Nephron (organoid): ENCODE measurements at regions not wholly inside any gene's neighbourhood (a gene's known extent, or its start where the extent isn't known, plus 50 kb on each side); places are given as distances from the start of the nearest gene placed in this dataset.
"Not testable (repeated sequence)": the region's sequence is repeated elsewhere in the genome, so short reads cannot be mapped to it uniquely, and the experiment has no call there.

Experiments used
- H3K27ac Mint-ChIP-seq, 3 experiments: 2 replicates each; pipeline ENCODE4 v1.8.0; 2020; ENCODE audit warnings: mixed read lengths in 3 of 3, mild to moderate bottlenecking in 2 of 3, moderate library complexity in 1 of 3
- H3K27me3 Mint-ChIP-seq: 2 replicates; pipeline ENCODE4 v1.8.0; 2021; ENCODE audit warnings: low read depth, mild to moderate bottlenecking, moderate library complexity, mixed read lengths
- H3K36me3 Mint-ChIP-seq: 2 replicates; pipeline ENCODE4 v1.8.0; 2020; ENCODE audit warnings: low read depth, mixed read lengths
- H3K4me1 Mint-ChIP-seq: 2 replicates; pipeline ENCODE4 v1.8.0; 2020; ENCODE audit warnings: mixed read lengths
- H3K4me3 Mint-ChIP-seq, 3 experiments: 2 replicates each; pipeline ENCODE4 v1.8.0; 2020; ENCODE audit warnings: mild to moderate bottlenecking in 3 of 3, mixed read lengths in 3 of 3, moderate library complexity in 2 of 3
- H3K9me3 Mint-ChIP-seq: 2 replicates; pipeline ENCODE4 v1.8.0; 2020; ENCODE audit warnings: mixed read lengths
- TF ChIP-seq, protein P1 (sequence below), 3 experiments: fragments of 200-600 bp; sonication (generic); IDR thresholded peaks; one replicate each; pipeline ENCODE4 v1.5.0; 2021; ENCODE audit warnings: antibody characterized with exemption in 3 of 3; ENCODE audit not compliant: unreplicated experiment in 3 of 3

DNA sequence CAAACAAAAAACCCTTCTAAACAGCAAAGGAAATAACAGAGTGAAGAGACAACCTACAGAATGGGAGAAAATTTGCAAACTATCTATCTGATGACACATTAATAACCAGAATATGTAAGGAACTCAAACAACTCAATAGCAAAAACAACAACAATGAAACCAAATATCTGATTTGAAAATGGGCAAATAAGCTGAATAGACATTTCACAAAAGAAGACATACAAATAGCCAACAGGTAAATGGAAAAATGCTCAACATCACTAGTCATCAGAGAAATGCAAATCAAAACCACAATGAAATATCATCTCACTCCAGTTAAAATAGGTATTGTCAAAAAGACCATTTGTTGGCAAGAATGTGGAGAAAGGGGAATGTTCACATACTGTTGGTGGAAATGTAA lies 57.6 kb upstream of the RC3H1 start:
- Mint-ChIP-seq H3K36me3 (no peaks in the 10 kb centered on the region), H3K27ac (no peak overlapping the region), H3K27me3 (peaks cover 10% of the 10 kb centered on the region), H3K4me1 (no peaks in the 10 kb centered on the region), H3K9me3 (peaks cover 3% of the 10 kb centered on the region), H3K4me3 (no peak overlapping the region)
- TF ChIP-seq, protein P1, sequence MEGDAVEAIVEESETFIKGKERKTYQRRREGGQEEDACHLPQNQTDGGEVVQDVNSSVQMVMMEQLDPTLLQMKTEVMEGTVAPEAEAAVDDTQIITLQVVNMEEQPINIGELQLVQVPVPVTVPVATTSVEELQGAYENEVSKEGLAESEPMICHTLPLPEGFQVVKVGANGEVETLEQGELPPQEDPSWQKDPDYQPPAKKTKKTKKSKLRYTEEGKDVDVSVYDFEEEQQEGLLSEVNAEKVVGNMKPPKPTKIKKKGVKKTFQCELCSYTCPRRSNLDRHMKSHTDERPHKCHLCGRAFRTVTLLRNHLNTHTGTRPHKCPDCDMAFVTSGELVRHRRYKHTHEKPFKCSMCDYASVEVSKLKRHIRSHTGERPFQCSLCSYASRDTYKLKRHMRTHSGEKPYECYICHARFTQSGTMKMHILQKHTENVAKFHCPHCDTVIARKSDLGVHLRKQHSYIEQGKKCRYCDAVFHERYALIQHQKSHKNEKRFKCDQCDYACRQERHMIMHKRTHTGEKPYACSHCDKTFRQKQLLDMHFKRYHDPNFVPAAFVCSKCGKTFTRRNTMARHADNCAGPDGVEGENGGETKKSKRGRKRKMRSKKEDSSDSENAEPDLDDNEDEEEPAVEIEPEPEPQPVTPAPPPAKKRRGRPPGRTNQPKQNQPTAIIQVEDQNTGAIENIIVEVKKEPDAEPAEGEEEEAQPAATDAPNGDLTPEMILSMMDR (IDR thresholded peaks at IDR 0.05; ENCODE audit: unreplicated experiment in 3 of 3), result no peak

DNA sequence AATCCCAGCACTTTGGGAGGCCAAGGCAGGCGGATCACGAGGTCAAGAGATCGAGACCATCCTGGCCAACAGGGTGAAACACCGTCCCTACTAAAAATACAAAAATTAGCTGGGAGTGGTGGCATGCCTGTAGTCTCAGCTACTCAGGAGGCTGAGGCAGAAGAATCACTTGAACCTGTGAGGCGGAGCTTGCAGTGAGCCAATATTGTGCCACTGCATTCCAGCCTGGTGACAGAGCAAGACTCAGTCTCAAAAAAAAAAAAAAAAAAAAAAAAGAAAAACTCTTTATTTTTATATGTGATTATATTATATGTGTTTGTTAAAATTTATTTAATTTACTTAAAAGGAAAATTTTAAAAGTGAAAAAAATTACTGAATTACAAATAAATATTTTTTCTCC lies 56.8 kb upstream of the RC3H1 start:
- H3K27me3 Mint-ChIP-seq, H3K27ac Mint-ChIP-seq, H3K9me3 Mint-ChIP-seq, H3K4me1 Mint-ChIP-seq, H3K36me3 Mint-ChIP-seq, H3K4me3 Mint-ChIP-seq: not testable (repeated sequence)

DNA sequence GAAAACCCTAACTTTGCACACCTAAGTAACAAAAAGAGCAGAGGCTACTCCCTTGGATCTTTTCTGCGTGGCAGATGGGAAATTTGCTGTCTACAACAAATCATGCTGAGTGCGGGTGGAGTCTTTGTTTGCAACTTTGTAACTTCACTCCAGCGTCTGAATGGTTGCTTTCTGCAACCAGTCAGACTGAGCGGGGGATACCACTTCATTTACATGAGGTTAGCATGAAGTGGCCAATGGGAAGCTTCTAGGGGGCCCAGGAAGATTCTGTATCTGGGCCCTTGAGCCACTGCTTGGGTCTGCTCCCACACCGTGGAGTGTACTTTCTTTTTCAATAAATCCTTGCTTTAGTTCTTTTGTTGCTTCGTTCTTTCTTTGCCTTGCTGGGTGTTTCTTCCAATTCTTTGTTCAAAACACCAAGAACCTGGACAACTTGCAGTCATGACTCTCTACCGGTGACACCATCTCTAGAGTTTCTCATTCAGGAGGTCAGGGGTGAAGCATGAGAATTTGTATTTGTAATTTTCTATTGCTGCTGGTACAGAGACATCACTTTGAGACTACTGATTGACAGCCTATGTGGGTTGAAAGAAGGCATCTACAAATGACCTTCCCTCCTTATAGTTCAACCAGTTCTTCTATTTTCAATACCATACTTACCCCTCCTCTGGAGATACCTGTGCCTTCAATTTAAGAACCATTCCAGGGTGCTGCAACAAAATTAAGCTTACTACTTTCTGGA lies 55.8 kb upstream of the RC3H1 start:
- TF ChIP-seq, protein P1 (IDR thresholded peaks at IDR 0.05; ENCODE audit: unreplicated experiment in 3 of 3), result no peak
- Mint-ChIP-seq H3K36me3 (no peaks in the 10 kb centered on the region), H3K9me3 (peaks cover 3% of the 10 kb centered on the region), H3K27me3 (peaks cover 10% of the 10 kb centered on the region), H3K27ac (peak overlapping the region in 1 of 3 experiments; percentile 34), H3K4me3 (peak overlapping the region in 1 of 3 experiments; percentile 4), H3K4me1 (peaks cover under 1% of the 10 kb centered on the region)

DNA sequence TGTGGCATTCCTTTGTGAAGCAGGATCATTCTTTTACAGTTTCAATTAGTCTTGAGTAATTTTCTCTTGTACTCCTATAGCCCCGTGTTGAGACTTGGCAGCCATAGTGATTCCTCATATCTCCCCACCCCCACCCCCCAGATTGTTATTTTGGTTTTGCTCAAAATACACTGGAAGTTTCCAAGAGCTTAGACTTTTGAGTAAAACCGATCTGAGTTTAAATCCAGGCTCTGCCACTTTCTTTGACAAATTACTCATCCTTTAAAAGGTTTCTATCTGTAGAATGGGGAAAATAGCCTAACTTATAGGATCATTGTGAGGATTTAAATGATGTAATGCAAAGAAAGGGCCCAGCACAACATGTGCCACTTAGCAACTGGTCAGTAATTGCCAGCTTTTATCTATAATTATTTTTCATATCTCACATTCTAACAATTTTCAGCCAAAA lies 53.1 kb upstream of the RC3H1 start:
- Mint-ChIP-seq H3K27ac (no peak overlapping the region), H3K4me1 (peaks cover 6% of the 10 kb centered on the region), H3K27me3 (no peaks in the 10 kb centered on the region), H3K4me3 (no peak overlapping the region), H3K36me3 (no peaks in the 10 kb centered on the region), H3K9me3 (no peaks in the 10 kb centered on the region)
- TF ChIP-seq, protein P1 (IDR thresholded peaks at IDR 0.05; ENCODE audit: unreplicated experiment in 3 of 3), result no peak

DNA sequence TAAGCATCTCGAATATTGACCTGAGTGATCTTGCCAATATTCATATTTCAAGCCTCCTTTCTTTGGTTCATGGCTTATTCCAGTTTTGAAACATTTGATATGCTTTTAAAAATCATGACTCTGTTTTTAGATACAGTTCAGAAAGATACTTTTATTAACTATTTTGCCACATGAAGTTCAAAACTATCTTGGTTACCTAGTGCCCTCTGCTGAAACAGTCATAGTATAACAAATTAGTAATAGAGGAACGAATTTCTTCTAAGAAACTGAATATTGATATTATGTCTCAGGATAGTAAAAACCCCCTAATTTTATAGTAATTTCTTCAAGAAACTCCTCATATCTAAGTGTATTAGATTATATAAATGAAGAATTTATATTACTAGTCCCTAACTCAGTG lies 52.6 kb upstream of the RC3H1 start:
- Mint-ChIP-seq H3K27ac (no peak overlapping the region), H3K9me3 (no peaks in the 10 kb centered on the region), H3K36me3 (no peaks in the 10 kb centered on the region), H3K27me3 (no peaks in the 10 kb centered on the region), H3K4me1 (peaks cover 6% of the 10 kb centered on the region), H3K4me3 (no peak overlapping the region)
- TF ChIP-seq, protein P1 (IDR thresholded peaks at IDR 0.05; ENCODE audit: unreplicated experiment in 3 of 3), result peak in 2 of 3 experiments; percentile 26 to 47

DNA sequence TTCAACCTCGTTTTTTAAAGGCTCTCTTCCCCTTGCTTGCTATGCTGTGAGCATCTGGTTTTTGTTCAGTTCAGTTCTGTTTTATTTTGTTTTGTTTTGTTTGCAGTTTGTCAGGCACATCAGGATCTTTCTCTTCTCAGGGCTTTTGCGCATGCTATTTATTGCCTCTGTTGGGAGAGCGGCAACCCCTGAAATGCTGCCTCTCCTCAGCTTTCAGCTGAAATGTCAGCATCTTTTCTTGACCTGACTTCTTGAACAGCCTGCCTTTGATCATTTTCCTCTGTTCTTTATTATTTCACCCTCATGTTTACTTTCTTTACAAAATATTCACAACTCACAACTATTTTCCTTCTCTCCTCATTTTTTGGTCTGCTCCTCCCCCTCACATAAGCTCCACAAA lies 50.4 kb upstream of the RC3H1 start:
- Mint-ChIP-seq H3K4me1 (peaks cover 6% of the 10 kb centered on the region), H3K27me3 (no peaks in the 10 kb centered on the region), H3K27ac (peak overlapping the region in 1 of 3 experiments; percentile 55), H3K36me3 (no peaks in the 10 kb centered on the region), H3K9me3 (no peaks in the 10 kb centered on the region), H3K4me3 (no peak overlapping the region)
- TF ChIP-seq, protein P1 (IDR thresholded peaks at IDR 0.05; ENCODE audit: unreplicated experiment in 3 of 3), result no peak
